ENCODE measurements at regions not wholly inside any gene's neighbourhood (a gene's known extent, or its start where the extent isn't known, plus 50 kb on each side); places are given as distances from the start of the nearest gene placed in this dataset.
A peak's percentile ranks its signal among the peaks of the same experiment; 100 is the strongest.

GRCh38 chr17:79424471-79425185 is 186.2 kb downstream of the RBFOX3 start:
- no peak for DNase-seq

GRCh38 chr17:79423811-79424465 is 186.9 kb downstream of the RBFOX3 start:
- no peak for DNase-seq

GRCh38 chr17:79422236-79422635 is 188.6 kb downstream of the RBFOX3 start:
- DNase-seq: no peak

- peak in 17 of 56 donors; percentile 3 to 52 (median 21) for DNase-seq
These were observed 190.3 kb downstream of the RBFOX3 start for GRCh38 chr17:79420318-79421243.

GRCh38 chr17:79417476-79417988 is 193.3 kb downstream of the RBFOX3 start:
- no peak for DNase-seq

- DNase-seq: no peak
These were observed 194.9 kb downstream of the RBFOX3 start for GRCh38 chr17:79415909-79416308.

GRCh38 chr17:79415365-79415764 is 195.5 kb downstream of the RBFOX3 start:
- DNase-seq: no peak

- no peak for DNase-seq
These were observed 196.0 kb downstream of the RBFOX3 start for GRCh38 chr17:79414793-79415211.

- peak in 3 of 56 donors; percentile 7 to 47 (median 10) for DNase-seq
These were observed 196.6 kb downstream of the RBFOX3 start for GRCh38 chr17:79414063-79414792.

GRCh38 chr17:79413611-79414010 is 197.2 kb downstream of the RBFOX3 start:
- DNase-seq: peak in 2 of 56 donors; percentile 20 to 37

GRCh38 chr17:79412886-79413390 is 197.9 kb downstream of the RBFOX3 start:
- DNase-seq: no peak

- no peak for DNase-seq
These were observed 198.7 kb downstream of the RBFOX3 start for GRCh38 chr17:79412110-79412509.

- DNase-seq: no peak
These were observed 199.4 kb downstream of the RBFOX3 start for GRCh38 chr17:79411419-79411818.

- DNase-seq: no peak
These were observed 200.2 kb downstream of the RBFOX3 start for GRCh38 chr17:79410681-79411080.

- DNase-seq: no peak
These were observed 202.6 kb downstream of the RBFOX3 start for GRCh38 chr17:79408251-79408650.

- no peak for DNase-seq
These were observed 203.5 kb downstream of the RBFOX3 start for GRCh38 chr17:79407385-79407784.

- DNase-seq: no peak
These were observed 204.5 kb downstream of the RBFOX3 start for GRCh38 chr17:79406316-79406715.

- DNase-seq: no peak
These were observed 205.0 kb downstream of the RBFOX3 start for GRCh38 chr17:79405823-79406222.

- DNase-seq: no peak
These were observed 206.5 kb downstream of the RBFOX3 start for GRCh38 chr17:79404136-79404911.
